AG04449 (cell line): ENCODE measurements at regions not wholly inside any gene's neighbourhood (a gene's known extent, or its start where the extent isn't known, plus 50 kb on each side); places are given as distances from the start of the nearest gene placed in this dataset.
A peak's percentile ranks its signal among the peaks of the same experiment; 100 is the strongest.

Experiments used
- CTCF ChIA-PET: fragments of 350-600 bp; formaldehyde crosslinking; extraction: SDS; loops from one replicate; lab custom pipeline; 2021; ENCODE audit warnings: antibody characterized with exemption; lab: Yijun Ruan, JAX
- POLR2A ChIA-PET: fragments of 400-600, 350-600 bp; formaldehyde crosslinking; extraction: SDS; loops from one replicate; lab custom pipeline; 2020; ENCODE audit warnings: antibody characterized with exemption, inconsistent platforms; lab: Yijun Ruan, JAX
- DNase-seq: peaks from one replicate; pipeline ENCODE4 v3.0.0-alpha.2; 2010; ENCODE audit warnings: low read depth, low spot score
- H3K4me3 ChIP-seq: 2 replicates; pipeline ENCODE4 v1.5.1; 2011; ENCODE audit warnings: low read depth, mild to moderate bottlenecking, control low read depth, low read length
- CTCF ChIP-seq: IDR thresholded peaks from one replicate; pipeline ENCODE4 v1.5.1; 2011; ENCODE audit warnings: mild to moderate bottlenecking, moderate library complexity, low read length, control low read depth, inconsistent platforms; ENCODE audit not compliant: insufficient read depth; ENCODE audit errors: missing control alignments

- no peak overlapping the region for H3K4me3 ChIP-seq
- no peak for TF ChIP-seq CTCF
- CTCF ChIA-PET: no interaction called here
- DNase-seq: peak; percentile 33
- POLR2A ChIA-PET: no interaction called here
Observed at GRCh38 chr5:74386571-74387334, 253.8 kb downstream of the ENC1 start.

- ChIA-PET POLR2A (no interaction called here), CTCF (no interaction called here)
- H3K4me3 ChIP-seq: no peak overlapping the region
- TF ChIP-seq CTCF: no peak
- no peak for DNase-seq
Observed at GRCh38 chr5:74384851-74385250, 255.7 kb downstream of the ENC1 start.

GRCh38 chr5:74382987-74383593 lies 257.4 kb downstream of the ENC1 start:
- H3K4me3 ChIP-seq: no peak overlapping the region
- TF ChIP-seq CTCF: no peak
- POLR2A ChIA-PET: no interaction called here
- CTCF ChIA-PET: no interaction called here
- DNase-seq: peak; percentile 40

- POLR2A ChIA-PET: no interaction called here
- DNase-seq: no peak
Observed at GRCh38 chr5:74382123-74382855, 258.2 kb downstream of the ENC1 start.

GRCh38 chr5:74380193-74380592 lies 260.3 kb downstream of the ENC1 start:
- H3K4me3 ChIP-seq: no peak overlapping the region
- ChIA-PET POLR2A (no interaction called here), CTCF (interaction anchor here (0.8 kb wide), 1 partner anchor 12 kb away, joined by 4 read pairs; no protein-coding TSS in a partner anchor)
- no peak for DNase-seq
- no peak for TF ChIP-seq CTCF

More at GRCh38 chr5:74382123-74382855, 258.2 kb downstream of the ENC1 start:
- CTCF ChIA-PET: no interaction called here
- no peak for TF ChIP-seq CTCF
- no peak overlapping the region for H3K4me3 ChIP-seq

GRCh38 chr5:74378464-74378863 lies 262.1 kb downstream of the ENC1 start:
- peak; percentile 28 for DNase-seq
- ChIA-PET CTCF (interaction anchor here (1.6 kb wide), 1 partner anchor 476 kb away, joined by 3 read pairs; no protein-coding TSS in a partner anchor), POLR2A (no interaction called here)
- H3K4me3 ChIP-seq: no peak overlapping the region
- no peak for TF ChIP-seq CTCF
